HepG2 (cell line): ENCODE measurements at regions not wholly inside any gene's neighbourhood (a gene's known extent, or its start where the extent isn't known, plus 50 kb on each side); places are given as distances from the start of the nearest gene placed in this dataset.

ENCODE experiments used
- ARID5B ChIP-seq: IDR thresholded peaks from 2 replicates; pipeline ENCODE4 v1.4.0; 2020; ENCODE audit warnings: mild to moderate bottlenecking, missing genetic modification reagents
- ATRX ChIP-seq: sonication (generic); formaldehyde crosslinking; IDR thresholded peaks from 2 replicates; pipeline ENCODE4 v1.4.0; 2020; ENCODE audit warnings: missing genetic modification reagents, borderline replicate concordance
- BRF2 ChIP-seq: sonication (generic); formaldehyde crosslinking; IDR thresholded peaks from 2 replicates; pipeline ENCODE4 v1.8.1; 2022; ENCODE audit warnings: mild to moderate bottlenecking, missing genetic modification reagents
- CREB3 ChIP-seq: sonication (generic); formaldehyde crosslinking; IDR thresholded peaks from 2 replicates; pipeline ENCODE4 v1.5.0; 2020; ENCODE audit warnings: missing genetic modification reagents
- CTCF ChIP-seq: sonication (generic); formaldehyde crosslinking; IDR thresholded peaks from 2 replicates; pipeline ENCODE4 v1.5.0; 2020; ENCODE audit warnings: mild to moderate bottlenecking, missing genetic modification reagents, moderate library complexity
- MTA3 ChIP-seq: sonication (generic); formaldehyde crosslinking; IDR thresholded peaks from 2 replicates; pipeline ENCODE4 v1.4.0; 2020; ENCODE audit warnings: missing genetic modification reagents
- POLR2AphosphoS5 ChIP-seq: IDR thresholded peaks from 2 replicates; pipeline ENCODE4 v1.6.1; 2012; ENCODE audit warnings: low read depth, low read length
- SNAPC5 ChIP-seq: sonication (generic); formaldehyde crosslinking; IDR thresholded peaks from 2 replicates; pipeline ENCODE4 v1.8.1; 2023; ENCODE audit warnings: mild to moderate bottlenecking, missing genetic modification reagents, borderline replicate concordance
- ZBTB26 ChIP-seq: IDR thresholded peaks from 2 replicates; pipeline ENCODE4 v1.6.1; 2016; ENCODE audit warnings: missing compliant biosample characterization, missing genetic modification reagents, borderline replicate concordance

- TF ChIP-seq POLR2AphosphoS5 = no peak
- TF ChIP-seq ATRX (CRISPR knock-in tag) = no peak
- no peak for TF ChIP-seq MTA3 (CRISPR knock-in tag)
- TF ChIP-seq ZBTB26 = no peak
- TF ChIP-seq CTCF = no peak
- TF ChIP-seq ARID5B (CRISPR knock-in tag) = no peak
- TF ChIP-seq SNAPC5 (CRISPR knock-in tag) = no peak
- no peak for TF ChIP-seq CREB3 (CRISPR knock-in tag)
- TF ChIP-seq BRF2 (CRISPR knock-in tag) = no peak
Measured at GRCh38 chr7:22642454-22642853, 84.5 kb upstream of the IL6 start.
